Cardiac muscle cell (in vitro differentiated cells and primary cell): ENCODE measurements at regions not wholly inside any gene's neighbourhood (a gene's known extent, or its start where the extent isn't known, plus 50 kb on each side); places are given as distances from the start of the nearest gene placed in this dataset.
A peak's percentile ranks its signal among the peaks of the same experiment; 100 is the strongest.

Experiments
- DNase-seq, 2 donors: peaks; one replicate each; pipeline versions ENCODE4 v3.0.0 to v3.0.0-alpha.2; 2010 to 2017; ENCODE audit warnings: low read depth in 1 of 2, low spot score in 1 of 2
- H3K27ac ChIP-seq: fragments of 200-600 bp; sonication (generic); 2 replicates; pipeline ENCODE4 v1.5.1; 2016
- H3K27me3 ChIP-seq: fragments of 200-600 bp; sonication (generic); 2 replicates; pipeline ENCODE4 v1.6.0; 2016; ENCODE audit warnings: control low read depth
- H3K36me3 ChIP-seq: fragments of 200-600 bp; sonication (generic); 2 replicates; pipeline ENCODE4 v1.5.1; 2016; ENCODE audit warnings: control low read depth
- H3K4me1 ChIP-seq: fragments of 200-600 bp; sonication (generic); 2 replicates; pipeline ENCODE4 v1.8.1; 2017; ENCODE audit warnings: low read depth, mild to moderate bottlenecking, mixed run types
- H3K4me3 ChIP-seq: fragments of 200-600 bp; sonication (generic); 2 replicates; pipeline ENCODE4 v1.5.1; 2016; ENCODE audit warnings: mild to moderate bottlenecking
- H3K9me3 ChIP-seq: fragments of 200-600 bp; sonication (generic); 2 replicates; pipeline ENCODE4 v1.5.1; 2017; ENCODE audit warnings: low read depth, mild to moderate bottlenecking, control low read depth
- TF ChIP-seq, protein P1 (sequence below): IDR thresholded peaks from 2 replicates; pipeline ENCODE4 v1.5.1; 2012; ENCODE audit warnings: low read depth, mild to moderate bottlenecking, low read length

GRCh38 chr6:140609956-140610355, 1235.5 kb upstream of the CITED2 start:
- peak; percentile 3 to 30 for DNase-seq
- Histone ChIP-seq H3K4me3 (no peak overlapping the region), H3K9me3 (no peaks in the 10 kb centered on the region), H3K27ac (peak overlapping the region; percentile 69), H3K4me1 (peaks cover 6% of the 10 kb centered on the region), H3K36me3 (no peaks in the 10 kb centered on the region), H3K27me3 (no peaks in the 10 kb centered on the region)
- TF ChIP-seq, protein P1, sequence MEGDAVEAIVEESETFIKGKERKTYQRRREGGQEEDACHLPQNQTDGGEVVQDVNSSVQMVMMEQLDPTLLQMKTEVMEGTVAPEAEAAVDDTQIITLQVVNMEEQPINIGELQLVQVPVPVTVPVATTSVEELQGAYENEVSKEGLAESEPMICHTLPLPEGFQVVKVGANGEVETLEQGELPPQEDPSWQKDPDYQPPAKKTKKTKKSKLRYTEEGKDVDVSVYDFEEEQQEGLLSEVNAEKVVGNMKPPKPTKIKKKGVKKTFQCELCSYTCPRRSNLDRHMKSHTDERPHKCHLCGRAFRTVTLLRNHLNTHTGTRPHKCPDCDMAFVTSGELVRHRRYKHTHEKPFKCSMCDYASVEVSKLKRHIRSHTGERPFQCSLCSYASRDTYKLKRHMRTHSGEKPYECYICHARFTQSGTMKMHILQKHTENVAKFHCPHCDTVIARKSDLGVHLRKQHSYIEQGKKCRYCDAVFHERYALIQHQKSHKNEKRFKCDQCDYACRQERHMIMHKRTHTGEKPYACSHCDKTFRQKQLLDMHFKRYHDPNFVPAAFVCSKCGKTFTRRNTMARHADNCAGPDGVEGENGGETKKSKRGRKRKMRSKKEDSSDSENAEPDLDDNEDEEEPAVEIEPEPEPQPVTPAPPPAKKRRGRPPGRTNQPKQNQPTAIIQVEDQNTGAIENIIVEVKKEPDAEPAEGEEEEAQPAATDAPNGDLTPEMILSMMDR: no peak

DNA sequence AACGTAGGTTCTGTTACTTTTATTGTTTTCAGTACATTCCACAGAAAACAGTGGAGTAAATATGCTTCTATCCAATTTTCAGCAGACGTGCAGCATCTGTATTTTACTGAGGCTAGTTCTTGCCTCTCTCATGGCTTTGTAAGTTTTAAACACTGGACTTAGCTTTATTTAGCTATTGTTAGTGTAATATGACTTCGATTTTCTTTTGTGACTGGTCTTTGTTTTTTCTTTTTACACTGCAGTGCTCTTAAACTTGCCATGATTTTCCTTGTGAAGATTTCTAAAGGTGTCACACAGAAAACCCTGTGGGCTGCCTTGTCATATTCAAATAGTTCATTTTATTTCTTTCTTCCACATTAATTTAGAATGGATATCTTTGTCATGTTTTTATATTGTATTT, 1234.9 kb upstream of the CITED2 start:
- Histone ChIP-seq H3K4me1 (peaks cover 6% of the 10 kb centered on the region), H3K27me3 (no peaks in the 10 kb centered on the region), H3K9me3 (no peaks in the 10 kb centered on the region), H3K4me3 (no peak overlapping the region), H3K36me3 (no peaks in the 10 kb centered on the region), H3K27ac (no peak overlapping the region)
- TF ChIP-seq, protein P1: no peak
- no peak for DNase-seq

DNA sequence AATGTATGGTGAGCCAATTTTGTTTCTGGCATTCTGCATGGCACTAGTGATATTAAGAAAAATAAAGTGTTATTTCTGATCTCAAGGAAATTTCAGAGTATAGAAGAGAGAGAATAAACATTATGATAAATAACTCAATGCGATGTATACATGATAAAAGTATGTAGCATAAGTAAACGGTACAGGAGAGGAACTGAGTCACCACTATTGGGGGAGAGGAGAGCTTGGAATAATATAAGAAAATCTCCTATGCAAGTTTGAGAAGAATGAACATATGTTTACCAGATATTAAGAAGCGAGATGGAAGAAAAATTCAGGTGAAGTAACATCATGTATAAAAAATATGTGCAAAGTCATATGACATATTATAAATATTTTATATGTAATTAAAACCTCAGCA, 1230.3 kb upstream of the CITED2 start:
- no peak for DNase-seq
- no peak overlapping the region for H3K27ac ChIP-seq
- H3K36me3 ChIP-seq: no peaks in the 10 kb centered on the region
- no peaks in the 10 kb centered on the region for H3K9me3 ChIP-seq
- TF ChIP-seq, protein P1: no peak
- peaks cover 4% of the 10 kb centered on the region for H3K4me1 ChIP-seq
- H3K27me3 ChIP-seq: no peaks in the 10 kb centered on the region
- no peak overlapping the region for H3K4me3 ChIP-seq

DNA sequence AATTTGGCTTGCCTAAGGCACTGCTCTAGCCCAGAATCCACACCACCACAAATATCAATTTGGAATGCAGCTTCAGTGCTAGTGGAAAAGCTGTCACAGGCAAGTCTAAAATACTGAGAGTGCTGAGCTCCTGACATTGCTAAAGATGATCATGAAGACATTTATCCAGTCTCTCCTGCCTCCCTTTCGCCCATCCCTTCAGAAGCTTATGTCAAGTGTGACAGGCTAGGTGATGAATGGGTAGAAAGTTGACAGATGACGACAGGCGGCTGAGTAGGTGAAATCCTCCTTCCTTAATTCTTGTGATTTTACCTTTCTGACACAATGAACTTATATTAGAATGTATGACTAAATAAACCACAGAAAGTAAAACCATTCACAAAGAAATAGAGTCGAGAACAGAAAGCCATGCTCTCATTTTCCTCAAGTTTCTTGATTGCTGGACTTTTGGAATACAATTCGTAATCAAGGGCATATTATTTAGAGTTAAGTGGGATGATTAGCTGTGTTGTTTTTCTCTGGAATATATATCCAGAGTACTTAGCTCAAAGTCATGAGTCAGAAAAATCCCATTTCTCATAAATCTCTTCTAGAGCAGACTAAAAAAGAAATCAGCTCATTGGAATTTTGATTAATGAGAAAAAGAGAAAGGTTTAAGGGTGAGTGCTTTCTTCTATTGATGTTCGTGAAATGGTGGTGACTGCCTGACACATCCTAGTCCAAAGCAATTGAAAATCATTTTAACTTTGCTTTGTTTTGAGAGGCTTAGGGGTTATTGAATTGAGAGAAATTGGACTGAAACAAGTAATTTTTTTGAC, 1228.2 kb upstream of the CITED2 start:
- no peak overlapping the region for H3K27ac ChIP-seq
- no peaks in the 10 kb centered on the region for H3K9me3 ChIP-seq
- no peak overlapping the region for H3K4me3 ChIP-seq
- no peaks in the 10 kb centered on the region for H3K4me1 ChIP-seq
- peak in 1 of 2 donors; percentile 0 for DNase-seq
- TF ChIP-seq, protein P1: no peak
- no peaks in the 10 kb centered on the region for H3K27me3 ChIP-seq
- H3K36me3 ChIP-seq: no peaks in the 10 kb centered on the region

GRCh38 chr6:140601021-140601808, 1226.8 kb upstream of the CITED2 start:
- H3K27ac ChIP-seq: no peak overlapping the region
- H3K27me3 ChIP-seq: no peaks in the 10 kb centered on the region
- no peaks in the 10 kb centered on the region for H3K4me1 ChIP-seq
- TF ChIP-seq, protein P1: no peak
- H3K9me3 ChIP-seq: no peaks in the 10 kb centered on the region
- no peak overlapping the region for H3K4me3 ChIP-seq
- no peaks in the 10 kb centered on the region for H3K36me3 ChIP-seq
- no peak for DNase-seq
